Activated B cell treated with CpG ODN at 0.5 μM for 24 hours (primary cell): ENCODE measurements at regions not wholly inside any gene's neighbourhood (a gene's known extent, or its start where the extent isn't known, plus 50 kb on each side); places are given as distances from the start of the nearest gene placed in this dataset.

Experiments used
- ATAC-seq: fragments of 200-7000 bp; cut with Tn5 transposase; one replicate; pipeline ENCODE4 v1.10.0; 2021; ENCODE audit warnings: low read depth, mild to moderate bottlenecking, moderate library complexity
- CTCF ChIA-PET: fragments of 350-600 bp; sonication (Branson Sonifier 250); formaldehyde crosslinking; loops from one replicate; lab custom pipeline; 2021; ENCODE audit warnings: antibody characterized with exemption; lab: Charles Lee
- POLR2A ChIA-PET: fragments of 350-600 bp; sonication (Branson Sonifier 250); formaldehyde crosslinking; loops from one replicate; lab custom pipeline; 2021; ENCODE audit warnings: antibody characterized with exemption; lab: Charles Lee
- DNase-seq: peaks from one replicate; pipeline ENCODE4 v3.0.0; 2022
- H3K27ac Mint-ChIP-seq: one replicate; pipeline ENCODE4 v1.8.0; 2020; ENCODE audit warnings: mixed read lengths
- H3K27me3 Mint-ChIP-seq: one replicate; pipeline ENCODE4 v1.8.0; 2021; ENCODE audit warnings: mixed read lengths
- H3K36me3 Mint-ChIP-seq: one replicate; pipeline ENCODE4 v1.8.0; 2021; ENCODE audit warnings: low read depth, mixed read lengths
- H3K4me1 Mint-ChIP-seq: one replicate; pipeline ENCODE4 v1.8.0; 2021; ENCODE audit warnings: mixed read lengths
- H3K4me3 Mint-ChIP-seq: one replicate; pipeline ENCODE4 v1.8.0; 2020; ENCODE audit warnings: mild to moderate bottlenecking, mixed read lengths
- H3K9me3 Mint-ChIP-seq: one replicate; pipeline ENCODE4 v1.8.0; 2020; ENCODE audit warnings: mixed read lengths
- CTCF ChIP-seq: fragments of 200-600 bp; IDR thresholded peaks from one replicate; pipeline ENCODE4 v1.8.0; 2022; ENCODE audit warnings: antibody characterized with exemption, mild to moderate bottlenecking
- intact Hi-C: fragments of 100-400 bp; cut with micrococcal nuclease; formaldehyde crosslinking; loops from one replicate; pipeline ENCODE4 v1.15.1; 2024

GRCh38 chr4:144590020-144590419 lies 55.9 kb upstream of the HHIP start:
- intact Hi-C loops: no loop called here
- DNase-seq (no peak), ATAC-seq (no peak)
- H3K4me3 Mint-ChIP-seq: no peak overlapping the region
- no peaks in the 10 kb centered on the region for H3K36me3 Mint-ChIP-seq
- H3K9me3 Mint-ChIP-seq: peaks cover 6% of the 10 kb centered on the region
- TF ChIP-seq CTCF: no peak
- no peak overlapping the region for H3K27ac Mint-ChIP-seq
- H3K4me1 Mint-ChIP-seq: no peaks in the 10 kb centered on the region
- H3K27me3 Mint-ChIP-seq: no peaks in the 10 kb centered on the region
- ChIA-PET CTCF (no interaction called here), POLR2A (no interaction called here)

GRCh38 chr4:144591401-144591800 lies 54.6 kb upstream of the HHIP start:
- H3K4me3 Mint-ChIP-seq: no peak overlapping the region
- ChIA-PET CTCF (no interaction called here), POLR2A (no interaction called here)

GRCh38 chr4:144592264-144592663 lies 53.7 kb upstream of the HHIP start:
- Mint-ChIP-seq H3K4me3 (no peak overlapping the region), H3K36me3 (no peaks in the 10 kb centered on the region), H3K9me3 (peaks cover 6% of the 10 kb centered on the region), H3K4me1 (no peaks in the 10 kb centered on the region), H3K27ac (no peak overlapping the region), H3K27me3 (no peaks in the 10 kb centered on the region)
- intact Hi-C loops: no loop called here
- DNase-seq (no peak), ATAC-seq (no peak)
- ChIA-PET POLR2A (no interaction called here), CTCF (no interaction called here)
- no peak for TF ChIP-seq CTCF

More at GRCh38 chr4:144591401-144591800, 54.6 kb upstream of the HHIP start:
- ATAC-seq: no peak
- H3K27me3 Mint-ChIP-seq: no peaks in the 10 kb centered on the region
- no peak overlapping the region for H3K27ac Mint-ChIP-seq
- H3K4me1 Mint-ChIP-seq: no peaks in the 10 kb centered on the region
- no peak for DNase-seq
- peaks cover 6% of the 10 kb centered on the region for H3K9me3 Mint-ChIP-seq
- intact Hi-C loops: no loop called here
- no peaks in the 10 kb centered on the region for H3K36me3 Mint-ChIP-seq
- TF ChIP-seq CTCF: no peak

- DNase-seq (no peak), ATAC-seq (no peak)
- ChIA-PET CTCF (no interaction called here), POLR2A (no interaction called here)
- no peaks in the 10 kb centered on the region for H3K4me1 Mint-ChIP-seq
- H3K36me3 Mint-ChIP-seq: no peaks in the 10 kb centered on the region
- H3K9me3 Mint-ChIP-seq: no peaks in the 10 kb centered on the region
- no peak overlapping the region for H3K27ac Mint-ChIP-seq
- intact Hi-C loops: no loop called here
- TF ChIP-seq CTCF: no peak
- H3K27me3 Mint-ChIP-seq: no peaks in the 10 kb centered on the region
- H3K4me3 Mint-ChIP-seq: no peak overlapping the region
These were observed 51.4 kb upstream of the HHIP start for GRCh38 chr4:144594471-144594986.

GRCh38 chr4:144595681-144596080 lies 50.3 kb upstream of the HHIP start:
- POLR2A ChIA-PET: no interaction called here
- H3K4me1 Mint-ChIP-seq: no peaks in the 10 kb centered on the region

More at GRCh38 chr4:144595681-144596080, 50.3 kb upstream of the HHIP start:
- Mint-ChIP-seq H3K27me3 (no peaks in the 10 kb centered on the region), H3K27ac (no peak overlapping the region), H3K36me3 (no peaks in the 10 kb centered on the region), H3K9me3 (no peaks in the 10 kb centered on the region), H3K4me3 (no peak overlapping the region)
- intact Hi-C loops: no loop called here
- ATAC-seq (no peak), DNase-seq (no peak)
- CTCF ChIA-PET: no interaction called here
- TF ChIP-seq CTCF: no peak
